ENCODE measurements at regions not wholly inside any gene's neighbourhood (a gene's known extent, or its start where the extent isn't known, plus 50 kb on each side); places are given as distances from the start of the nearest gene placed in this dataset.

GRCh38 chr2:20525041-20526035 lies 78.5 kb downstream of the RHOB start (continued):
- peak; percentile 26 for TF ChIP-seq MAX (IDR thresholded peaks at IDR 0.05)
- no peak for TF ChIP-seq NFATC3 (CRISPR knock-in tag; IDR thresholded peaks at IDR 0.05)
- no peak for TF ChIP-seq ZNF468 (CRISPR knock-in tag; IDR thresholded peaks at IDR 0.05)
- no peak for TF ChIP-seq ZNF513 (CRISPR knock-in tag; conservative IDR thresholded peaks at IDR 0.05)
- TF ChIP-seq ZNF788 (CRISPR knock-in tag; IDR thresholded peaks at IDR 0.05; ENCODE audit: borderline replicate concordance), result peak; percentile 81; the same call in 1 of the 2 replicates
- peak; percentile 55 for TF ChIP-seq RBM39 (IDR thresholded peaks at IDR 0.05; ENCODE audit: low read depth, low read length, poor library complexity, severe bottlenecking)
- TF ChIP-seq ZBTB43 (CRISPR knock-in tag; conservative IDR thresholded peaks at IDR 0.05), result no peak
- TF ChIP-seq ERF (CRISPR knock-in tag; IDR thresholded peaks at IDR 0.05), result peak; percentile 93
- no peak for TF ChIP-seq ZNF460 (CRISPR knock-in tag; IDR thresholded peaks at IDR 0.05; ENCODE audit: borderline replicate concordance)
- TF ChIP-seq ZKSCAN8 (CRISPR knock-in tag; IDR thresholded peaks at IDR 0.05; ENCODE audit: borderline replicate concordance), result peak; percentile 29; the same call in 1 of the 2 replicates
- TF ChIP-seq NRL (CRISPR knock-in tag; IDR thresholded peaks at IDR 0.05; ENCODE audit: borderline replicate concordance), result peak; percentile 63
- no peak for TF ChIP-seq ZC3H4 (CRISPR knock-in tag; IDR thresholded peaks at IDR 0.05; ENCODE audit: borderline replicate concordance)
- TF ChIP-seq HBP1 (CRISPR knock-in tag; IDR thresholded peaks at IDR 0.05; ENCODE audit: low read depth), result peak; percentile 27; the same call in 1 of the 2 replicates
- TF ChIP-seq LRRFIP1 (CRISPR knock-in tag; conservative IDR thresholded peaks at IDR 0.05), result no peak
- TF ChIP-seq RFX5 (IDR thresholded peaks at IDR 0.05; ENCODE audit: low read depth, low read length), result no peak
- no peak for TF ChIP-seq ZBTB7A (CRISPR knock-in tag; IDR thresholded peaks at IDR 0.05)
- TF ChIP-seq NFKB2 (CRISPR knock-in tag; IDR thresholded peaks at IDR 0.05; ENCODE audit: borderline replicate concordance), result no peak; the same call in 1 of the 2 replicates
- TF ChIP-seq WIZ (CRISPR knock-in tag; IDR thresholded peaks at IDR 0.05), result no peak; the same call in 1 of the 2 replicates
- TF ChIP-seq ETV6 (CRISPR knock-in tag; conservative IDR thresholded peaks at IDR 0.05), result 0 out of 2 replicates have a peak, but pooled peaks have one; percentile 56
- TF ChIP-seq KDM6A (CRISPR knock-in tag; IDR thresholded peaks at IDR 0.05; ENCODE audit: low read depth), result no peak
- TF ChIP-seq NBN (conservative IDR thresholded peaks at IDR 0.05), result no peak
- no peak; the same call in 1 of the 2 replicates for TF ChIP-seq NR2F6 (IDR thresholded peaks at IDR 0.05)
- TF ChIP-seq NR2F6 (CRISPR knock-in tag; IDR thresholded peaks at IDR 0.05), result peak; percentile 46; the same call in 1 of the 2 replicates

Data from HepG2 (cell line).